HepG2 (cell line): ENCODE measurements at regions not wholly inside any gene's neighbourhood (a gene's known extent, or its start where the extent isn't known, plus 50 kb on each side); places are given as distances from the start of the nearest gene placed in this dataset.

ENCODE experiments used
- ATAC-seq: fragments of 200-7000 bp; cut with Tn5 transposase; 3 replicates; pipeline ENCODE4 v1.9.1; 2020; ENCODE audit warnings: mild to moderate bottlenecking, moderate library complexity
- BruUV-seq: library from RNA; stranded (reverse); fragments of 400-500 nt; replicated peaks from 2 replicates; lab custom pipeline; 2021; lab: Mats Ljungman, UMichigan
- CTCF ChIA-PET: fragments of 300-600 bp; formaldehyde crosslinking; extraction: SDS; loops from one replicate; lab custom pipeline; 2021; ENCODE audit warnings: low total read pairs, inconsistent platforms, low intra/inter-chr PET ratio; lab: Yijun Ruan, JAX
- POLR2A ChIA-PET: fragments of 350-600 bp; sonication (Branson Sonifier 250); formaldehyde crosslinking; loops from one replicate; lab custom pipeline; 2020; ENCODE audit warnings: antibody characterized with exemption, inconsistent platforms; lab: Yijun Ruan, JAX
- DNase-seq: peaks from one replicate; pipeline ENCODE4 v3.0.0-alpha.2; 2015; ENCODE audit warnings: low spot score
- FAIRE-seq: peaks from 3 replicates; lab custom pipeline; 2011; peaks lifted over from hg19 to GRCh38; lab: Jason Lieb, UNC
- H2AFZ ChIP-seq: one replicate; pipeline ENCODE4 v1.6.1; 2011; ENCODE audit warnings: low read length, inconsistent platforms
- H3K27ac ChIP-seq: fragments of 300-600 bp; 3 replicates; pipeline ENCODE4 v1.8.0; 2011; ENCODE audit warnings: mixed run types, mild to moderate bottlenecking, mixed read lengths, low read length, inconsistent platforms; ENCODE audit not compliant: insufficient read depth; ENCODE audit errors: extremely low read length
- H3K27me3 ChIP-seq, 2 experiments: fragments of 200-600 bp in 1 of 2; 2 replicates in 1 of 2; 3 replicates in 1 of 2; pipeline versions ENCODE4 v1.6.0 to v1.8.0; 2011; ENCODE audit warnings: low read length in 2 of 2, mild to moderate bottlenecking in 2 of 2, moderate library complexity in 2 of 2, inconsistent platforms in 1 of 2; ENCODE audit not compliant: insufficient read depth in 2 of 2, control insufficient read depth in 1 of 2
- H3K36me3 ChIP-seq, 2 experiments: fragments of 200-600 bp in 1 of 2; replicated peaks in 1 of 2; 2 replicates in 1 of 2; 3 replicates in 1 of 2; pipeline versions ENCODE4 v1.5.1 to v1.8.0; 2011; ENCODE audit warnings: low read length in 2 of 2, inconsistent platforms in 1 of 2; ENCODE audit not compliant: insufficient read depth in 2 of 2, control insufficient read depth in 1 of 2
- H3K4me1 ChIP-seq: 2 replicates; pipeline ENCODE4 v1.5.1; 2012; ENCODE audit warnings: low read length, inconsistent platforms; ENCODE audit not compliant: insufficient read depth
- H3K4me2 ChIP-seq: 2 replicates; pipeline ENCODE4 v1.6.0; 2011; ENCODE audit warnings: low read depth, low read length, inconsistent platforms
- H3K4me3 ChIP-seq, 3 experiments: fragments of 200-600 bp in 1 of 3; sonication (generic), shearing (Covaris generic) in 1 of 3; replicated peaks in 1 of 3; 2 replicates each; pipeline ENCODE4 v1.5.1; 2011 to 2016; ENCODE audit warnings: low read length in 3 of 3, inconsistent platforms in 2 of 3, low read depth in 2 of 3, mild to moderate bottlenecking in 2 of 3, control low read depth in 1 of 3, mixed read lengths in 1 of 3; ENCODE audit not compliant: insufficient read depth in 1 of 3
- H3K79me2 ChIP-seq: one replicate; pipeline ENCODE4 v1.6.1; 2011; ENCODE audit warnings: low read length, inconsistent platforms; ENCODE audit not compliant: insufficient read depth
- H3K9ac ChIP-seq: 2 replicates; pipeline ENCODE4 v1.6.0; 2011; ENCODE audit warnings: mild to moderate bottlenecking, low read depth, low read length, inconsistent platforms; ENCODE audit not compliant: insufficient read depth
- H3K9me3 ChIP-seq: 2 replicates; pipeline ENCODE4 v1.5.1; 2012; ENCODE audit warnings: mild to moderate bottlenecking, low read length
- H4K20me1 ChIP-seq: 2 replicates; pipeline ENCODE4 v1.6.0; 2011; ENCODE audit warnings: inconsistent platforms, mild to moderate bottlenecking, low read length, moderate library complexity; ENCODE audit not compliant: insufficient read depth
- AKAP8 ChIP-seq: sonication (generic); formaldehyde crosslinking; IDR thresholded peaks from 2 replicates; pipeline ENCODE4 v1.5.1; 2020; ENCODE audit warnings: mild to moderate bottlenecking, missing genetic modification reagents
- ARNT ChIP-seq: fragments of 450-650 bp; IDR thresholded peaks from 2 replicates; pipeline ENCODE4 v1.6.1; 2017
- CREB1 ChIP-seq, 2 experiments: fragments of 450-650 bp in 1 of 2; IDR thresholded peaks; 2 replicates each; pipeline ENCODE4 v1.6.1; 2016 to 2017; ENCODE audit warnings: control low read depth in 1 of 2, mild to moderate bottlenecking in 1 of 2, missing compliant biosample characterization in 1 of 2, missing genetic modification characterization in 1 of 2
- NR1H2 ChIP-seq: sonication (generic); formaldehyde crosslinking; IDR thresholded peaks from 2 replicates; pipeline ENCODE4 v1.8.1; 2022; ENCODE audit warnings: low read depth, missing genetic modification reagents, borderline replicate concordance
- NR2F6 ChIP-seq, 2 experiments: IDR thresholded peaks; 2 replicates each; pipeline ENCODE4 v1.6.1; 2016; ENCODE audit warnings: antibody characterized with exemption in 1 of 2, mild to moderate bottlenecking in 1 of 2
- SMARCC2 ChIP-seq: fragments of 450-650 bp; IDR thresholded peaks from 2 replicates; pipeline ENCODE4 v1.6.1; 2017; ENCODE audit warnings: antibody characterized with exemption, mild to moderate bottlenecking
- SRY ChIP-seq: sonication (generic); formaldehyde crosslinking; IDR thresholded peaks from 2 replicates; pipeline ENCODE4 v1.8.0; 2022; ENCODE audit warnings: mild to moderate bottlenecking, missing genetic modification reagents
- SSRP1 ChIP-seq: IDR thresholded peaks from 2 replicates; pipeline ENCODE4 v1.6.1; 2016; ENCODE audit warnings: control low read depth
- TMF1 ChIP-seq: sonication (generic); formaldehyde crosslinking; IDR thresholded peaks from 2 replicates; pipeline ENCODE4 v1.8.1; 2022; ENCODE audit warnings: low read depth, missing genetic modification reagents
- U2AF1 ChIP-seq: fragments of 200-400 bp; formaldehyde crosslinking; optimal IDR thresholded peaks from 2 replicates; pipeline ENCODE3; 2017; ENCODE audit warnings: mild to moderate bottlenecking, low read depth, low read length
- ZFP82 ChIP-seq: sonication (generic); formaldehyde crosslinking; IDR thresholded peaks from 2 replicates; pipeline ENCODE4 v1.5.1; 2020; ENCODE audit warnings: mild to moderate bottlenecking, missing genetic modification reagents, borderline replicate concordance
- ZNF292 ChIP-seq: sonication (generic); formaldehyde crosslinking; IDR thresholded peaks from 2 replicates; pipeline ENCODE4 v1.8.1; 2022; ENCODE audit warnings: mild to moderate bottlenecking, low read depth, missing genetic modification reagents, borderline replicate concordance
- ZNF589 ChIP-seq: sonication (generic); formaldehyde crosslinking; conservative IDR thresholded peaks from 2 replicates; pipeline ENCODE4 v1.8.0; 2022; ENCODE audit warnings: mild to moderate bottlenecking, moderate library complexity, missing genetic modification reagents
- whole genome bisulfite sequencing: methylation state at CpG from one replicate; pipeline ENCODE4 v1.1.6; 2017; ENCODE audit warnings: low lambda C conversion rate; 5-methylcytosine and 5-hydroxymethylcytosine counted together
- in situ Hi-C: cut with HindIII; loops from 2 replicates; pipeline ENCODE4 v1.10.0; 2017; ENCODE audit warnings: low pct_unique_long_range_greater_than_20kb; ENCODE audit not compliant: extremely low pct_ligation_motif_present
- intact Hi-C: fragments of 100-400 bp; cut with micrococcal nuclease; formaldehyde crosslinking; loops from one replicate; pipeline ENCODE4 v1.10.0; 2022; ENCODE audit not compliant: unreplicated experiment
- TF ChIP-seq, protein P1 (sequence below): sonication (generic); formaldehyde crosslinking; IDR thresholded peaks from 2 replicates; pipeline ENCODE4 v1.4.0; 2020; ENCODE audit warnings: missing genetic modification reagents
- TF ChIP-seq, protein P2 (sequence below): sonication (generic); formaldehyde crosslinking; IDR thresholded peaks from 2 replicates; pipeline ENCODE4 v1.5.0; 2020; ENCODE audit warnings: missing genetic modification reagents, mild to moderate bottlenecking, borderline replicate concordance

DNA sequence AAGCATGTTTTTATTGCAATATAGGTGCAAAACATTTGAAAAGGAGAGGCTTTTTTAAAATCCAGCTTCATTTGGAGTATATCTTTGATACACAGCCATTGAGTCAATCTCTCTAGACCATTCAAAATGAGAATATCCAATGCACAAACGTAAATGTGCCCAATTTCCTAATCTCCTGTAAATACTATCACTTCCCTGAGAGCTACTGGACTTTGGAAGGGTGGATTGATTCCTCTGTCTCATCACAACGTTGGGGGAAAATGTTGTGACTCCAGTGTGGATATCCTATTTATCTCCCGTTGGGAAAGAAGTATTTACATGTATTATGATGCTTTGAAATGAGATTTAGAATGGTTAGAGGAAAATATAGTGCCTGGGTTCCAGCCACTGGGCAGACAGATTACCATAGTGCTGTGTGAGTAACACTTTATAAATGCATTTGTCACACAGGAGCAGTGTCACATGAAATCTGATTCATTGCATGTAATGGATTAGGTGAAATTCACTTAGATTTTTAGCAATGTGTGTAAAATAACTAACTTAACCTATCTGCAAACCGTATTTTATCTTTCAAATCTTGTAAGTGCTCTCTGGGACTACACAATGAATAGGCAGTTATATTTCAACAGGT lies 64.4 kb upstream of the VCX3A start:
- H2AFZ ChIP-seq = no peak overlapping the region
- intact Hi-C loops = no loop called here
- no peak overlapping the region for H3K9ac ChIP-seq
- ChIA-PET POLR2A (no interaction called here), CTCF (no interaction called here)
- no TSS peak for BruUV-seq
- H3K27ac ChIP-seq = no peak overlapping the region
- no peak for FAIRE-seq
- H3K36me3 ChIP-seq = no peaks in the 10 kb centered on the region
- H3K9me3 ChIP-seq = peaks cover 7% of the 10 kb centered on the region; the same call in 1 of the 2 replicates
- no peaks in the 10 kb centered on the region for H3K4me1 ChIP-seq
- no peak for TF ChIP-seq ZFP82 (CRISPR knock-in tag)
- TF ChIP-seq ARNT = no peak
- TF ChIP-seq AKAP8 (CRISPR knock-in tag) = no peak
- TF ChIP-seq, protein P1, sequence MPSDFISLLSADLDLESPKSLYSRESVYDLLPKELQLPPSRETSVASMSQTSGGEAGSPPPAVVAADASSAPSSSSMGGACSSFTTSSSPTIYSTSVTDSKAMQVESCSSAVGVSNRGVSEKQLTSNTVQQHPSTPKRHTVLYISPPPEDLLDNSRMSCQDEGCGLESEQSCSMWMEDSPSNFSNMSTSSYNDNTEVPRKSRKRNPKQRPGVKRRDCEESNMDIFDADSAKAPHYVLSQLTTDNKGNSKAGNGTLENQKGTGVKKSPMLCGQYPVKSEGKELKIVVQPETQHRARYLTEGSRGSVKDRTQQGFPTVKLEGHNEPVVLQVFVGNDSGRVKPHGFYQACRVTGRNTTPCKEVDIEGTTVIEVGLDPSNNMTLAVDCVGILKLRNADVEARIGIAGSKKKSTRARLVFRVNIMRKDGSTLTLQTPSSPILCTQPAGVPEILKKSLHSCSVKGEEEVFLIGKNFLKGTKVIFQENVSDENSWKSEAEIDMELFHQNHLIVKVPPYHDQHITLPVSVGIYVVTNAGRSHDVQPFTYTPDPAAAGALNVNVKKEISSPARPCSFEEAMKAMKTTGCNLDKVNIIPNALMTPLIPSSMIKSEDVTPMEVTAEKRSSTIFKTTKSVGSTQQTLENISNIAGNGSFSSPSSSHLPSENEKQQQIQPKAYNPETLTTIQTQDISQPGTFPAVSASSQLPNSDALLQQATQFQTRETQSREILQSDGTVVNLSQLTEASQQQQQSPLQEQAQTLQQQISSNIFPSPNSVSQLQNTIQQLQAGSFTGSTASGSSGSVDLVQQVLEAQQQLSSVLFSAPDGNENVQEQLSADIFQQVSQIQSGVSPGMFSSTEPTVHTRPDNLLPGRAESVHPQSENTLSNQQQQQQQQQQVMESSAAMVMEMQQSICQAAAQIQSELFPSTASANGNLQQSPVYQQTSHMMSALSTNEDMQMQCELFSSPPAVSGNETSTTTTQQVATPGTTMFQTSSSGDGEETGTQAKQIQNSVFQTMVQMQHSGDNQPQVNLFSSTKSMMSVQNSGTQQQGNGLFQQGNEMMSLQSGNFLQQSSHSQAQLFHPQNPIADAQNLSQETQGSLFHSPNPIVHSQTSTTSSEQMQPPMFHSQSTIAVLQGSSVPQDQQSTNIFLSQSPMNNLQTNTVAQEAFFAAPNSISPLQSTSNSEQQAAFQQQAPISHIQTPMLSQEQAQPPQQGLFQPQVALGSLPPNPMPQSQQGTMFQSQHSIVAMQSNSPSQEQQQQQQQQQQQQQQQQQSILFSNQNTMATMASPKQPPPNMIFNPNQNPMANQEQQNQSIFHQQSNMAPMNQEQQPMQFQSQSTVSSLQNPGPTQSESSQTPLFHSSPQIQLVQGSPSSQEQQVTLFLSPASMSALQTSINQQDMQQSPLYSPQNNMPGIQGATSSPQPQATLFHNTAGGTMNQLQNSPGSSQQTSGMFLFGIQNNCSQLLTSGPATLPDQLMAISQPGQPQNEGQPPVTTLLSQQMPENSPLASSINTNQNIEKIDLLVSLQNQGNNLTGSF (CRISPR knock-in tag) = no peak
- TF ChIP-seq SRY = no peak
- no peak for TF ChIP-seq SSRP1
- TF ChIP-seq ZNF292 (CRISPR knock-in tag) = no peak
- TF ChIP-seq ZNF589 (CRISPR knock-in tag) = no peak
- TF ChIP-seq TMF1 = no peak
- no peak for TF ChIP-seq NR2F6 (IDR thresholded peaks at IDR 0.05)
- TF ChIP-seq NR2F6 (CRISPR knock-in tag; IDR thresholded peaks at IDR 0.05) = no peak
- TF ChIP-seq NR1H2 = no peak
- TF ChIP-seq, protein P2, sequence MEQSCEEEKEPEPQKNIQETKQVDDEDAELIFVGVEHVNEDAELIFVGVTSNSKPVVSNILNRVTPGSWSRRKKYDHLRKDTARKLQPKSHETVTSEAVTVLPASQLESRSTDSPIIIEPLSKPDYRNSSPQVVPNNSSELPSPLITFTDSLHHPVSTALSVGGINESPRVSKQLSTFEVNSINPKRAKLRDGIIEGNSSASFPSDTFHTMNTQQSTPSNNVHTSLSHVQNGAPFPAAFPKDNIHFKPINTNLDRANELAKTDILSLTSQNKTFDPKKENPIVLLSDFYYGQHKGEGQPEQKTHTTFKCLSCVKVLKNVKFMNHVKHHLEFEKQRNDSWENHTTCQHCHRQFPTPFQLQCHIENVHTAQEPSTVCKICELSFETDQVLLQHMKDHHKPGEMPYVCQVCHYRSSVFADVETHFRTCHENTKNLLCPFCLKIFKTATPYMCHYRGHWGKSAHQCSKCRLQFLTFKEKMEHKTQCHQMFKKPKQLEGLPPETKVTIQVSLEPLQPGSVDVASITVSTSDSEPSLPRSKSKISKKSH (CRISPR knock-in tag) = no peak
- TF ChIP-seq U2AF1 = no peak
- no peak for TF ChIP-seq SMARCC2
- TF ChIP-seq CREB1 (IDR thresholded peaks at IDR 0.05) = no peak
- TF ChIP-seq CREB1 (CRISPR knock-in tag; IDR thresholded peaks at IDR 0.05) = no peak
- TF ChIP-seq, all 625 proteins: peak for 0
- DNase-seq (no peak), ATAC-seq (no peak)
- no peaks in the 10 kb centered on the region for H3K79me2 ChIP-seq
- in situ Hi-C loops = no loop called here
- H4K20me1 ChIP-seq = no peaks in the 10 kb centered on the region
- H3K4me3 ChIP-seq = no peak overlapping the region
- H3K27me3 ChIP-seq = no peaks in the 10 kb centered on the region
- no peak overlapping the region for H3K4me2 ChIP-seq
- 3% methylated on average over 4 of the region's 4 CpGs for WGBS
